ENCODE measurements at regions not wholly inside any gene's neighbourhood (a gene's known extent, or its start where the extent isn't known, plus 50 kb on each side); places are given as distances from the start of the nearest gene placed in this dataset.
"Not testable (repeated sequence)": the region's sequence is repeated elsewhere in the genome, so short reads cannot be mapped to it uniquely, and the experiment has no call there.

DNA sequence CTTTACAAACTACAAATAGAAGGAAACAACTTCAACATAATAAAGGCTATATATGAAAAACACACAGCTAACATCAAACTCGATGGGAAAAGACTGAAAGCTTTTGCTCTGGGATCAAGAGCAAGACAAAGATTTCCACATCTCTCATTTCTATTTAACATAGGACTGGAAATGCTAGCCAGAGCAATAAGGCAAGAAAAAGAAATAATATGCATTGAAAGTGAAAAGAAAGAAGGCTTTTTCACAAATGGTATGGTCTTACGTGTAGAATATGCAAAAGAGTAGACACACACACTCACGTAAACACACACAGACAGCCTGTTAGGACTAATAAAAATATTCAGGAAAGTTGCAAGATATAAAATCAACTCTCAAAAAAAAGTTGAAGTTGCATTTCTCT is 660.5 kb upstream of the PCDH10 start:
- no peak overlapping the region for H3K27ac ChIP-seq
- 72 to 87% (median 80%) methylated on average over 3 of the region's 3 CpGs for WGBS, 5 donors
- DNase-seq: no peak
- no peaks in the 10 kb centered on the region for H3K4me1 ChIP-seq
- peaks cover 6 to 41% (median 31%) of the 10 kb centered on the region in 8 donors for H3K9me3 ChIP-seq
- TF ChIP-seq CTCF (IDR thresholded peaks at IDR 0.05 in 8 of 11, conservative IDR thresholded peaks at IDR 0.05 in 3 of 11) (no peak), POLR2A (IDR thresholded peaks at IDR 0.05) (no peak), POLR2AphosphoS5 (IDR thresholded peaks at IDR 0.05) (no peak)
- H3K36me3 ChIP-seq: no peaks in the 10 kb centered on the region
- H3K27me3 ChIP-seq (replicated peaks in 1 of 7): no peaks in the 10 kb centered on the region
- intact Hi-C loops (cut with DNase I; ENCODE audit: low total_unique reads): no loop called here
- no peak overlapping the region for H3K4me3 ChIP-seq

DNA sequence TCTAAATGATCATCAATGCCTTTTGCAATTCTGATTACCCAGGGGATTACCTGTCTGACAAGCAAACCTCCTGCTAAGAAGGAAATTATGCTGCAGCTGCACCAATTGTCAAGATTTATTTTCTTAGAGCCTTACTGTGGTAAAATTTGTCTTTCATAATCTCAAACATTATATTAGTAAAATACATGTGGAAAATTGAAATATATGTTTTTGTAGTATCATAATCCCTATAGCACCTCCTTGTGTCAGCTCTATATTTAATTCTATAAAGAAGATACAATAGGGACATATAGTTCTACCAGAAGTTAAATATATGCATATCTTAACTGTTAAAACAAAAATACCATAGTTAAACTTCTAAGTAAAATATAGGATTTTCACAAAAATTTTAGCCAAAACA is 655.6 kb upstream of the PCDH10 start:
- no peak overlapping the region for H3K27ac ChIP-seq
- no peaks in the 10 kb centered on the region for H3K4me1 ChIP-seq
- TF ChIP-seq CTCF (IDR thresholded peaks at IDR 0.05 in 8 of 11, conservative IDR thresholded peaks at IDR 0.05 in 3 of 11): no peak
- TF ChIP-seq POLR2AphosphoS5 (IDR thresholded peaks at IDR 0.05): no peak
- no peak for TF ChIP-seq POLR2A (IDR thresholded peaks at IDR 0.05)
- intact Hi-C loops (cut with DNase I; ENCODE audit: low total_unique reads): no loop called here
- no peak for DNase-seq
- peaks cover 3 to 22% (median 14%) of the 10 kb centered on the region in 8 donors for H3K9me3 ChIP-seq
- H3K36me3 ChIP-seq: no peaks in the 10 kb centered on the region
- no peaks in the 10 kb centered on the region for H3K27me3 ChIP-seq (replicated peaks in 1 of 7)
- H3K4me3 ChIP-seq: no peak overlapping the region

DNA sequence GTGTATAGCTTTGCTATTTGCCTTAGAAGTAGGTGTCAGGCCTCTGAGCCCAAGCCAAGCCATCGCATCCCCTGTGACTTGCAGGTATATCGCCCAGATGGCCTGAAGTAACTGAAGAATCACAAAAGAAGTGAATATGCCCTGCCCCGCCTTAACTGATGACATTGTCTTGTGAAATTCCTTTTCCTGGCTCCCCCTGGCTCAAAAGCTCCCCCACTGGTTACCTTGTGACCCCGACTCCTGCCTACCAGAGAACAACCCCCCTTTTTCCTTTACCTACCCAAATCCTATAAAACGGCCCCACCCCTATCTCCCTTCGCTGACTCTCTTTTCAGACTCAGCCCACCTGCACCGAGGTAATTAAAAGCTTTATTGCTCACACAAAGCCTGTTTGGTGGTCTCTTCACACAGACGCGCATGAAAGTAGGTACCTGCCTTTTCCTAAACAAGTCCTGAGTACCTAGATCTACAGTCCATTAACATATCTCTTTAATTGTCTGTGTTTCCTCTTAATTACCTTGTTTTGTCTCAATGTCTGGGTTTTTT is 653.8 kb upstream of the PCDH10 start:
- H3K27me3 ChIP-seq (replicated peaks in 1 of 7); H3K4me3 ChIP-seq; H3K9me3 ChIP-seq; DNase-seq; intact Hi-C loops (cut with DNase I; ENCODE audit: low total_unique reads); H3K4me1 ChIP-seq; H3K27ac ChIP-seq; H3K36me3 ChIP-seq: not testable (repeated sequence)
- WGBS, 5 donors: 79 to 84% (median 82%) methylated on average over 9 of the region's 9 CpGs

DNA sequence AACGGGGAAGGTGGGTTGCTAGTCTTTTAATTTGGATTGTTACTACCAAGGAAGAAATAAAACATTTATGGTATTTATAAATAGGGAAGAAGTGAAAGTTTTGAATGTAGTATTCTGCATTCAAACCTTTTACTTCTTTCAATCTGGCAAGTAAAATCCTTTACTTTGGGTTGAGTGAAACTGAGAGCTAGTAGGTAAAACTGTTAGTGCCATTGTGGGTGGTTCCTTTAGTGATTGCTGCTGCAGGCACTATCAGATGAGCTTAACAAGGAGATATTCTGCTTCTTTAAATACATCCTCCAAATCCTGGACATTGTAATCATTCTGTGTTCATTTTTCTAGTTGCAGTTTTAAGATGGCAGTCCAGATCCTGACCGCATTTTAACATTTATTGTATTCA is 650.9 kb upstream of the PCDH10 start:
- no peaks in the 10 kb centered on the region for H3K4me1 ChIP-seq
- WGBS, 5 donors: 64 to 97% (median 82%) methylated on average over 2 of the region's 2 CpGs
- DNase-seq: no peak
- no peaks in the 10 kb centered on the region for H3K27me3 ChIP-seq (replicated peaks in 1 of 7)
- intact Hi-C loops (cut with DNase I; ENCODE audit: low total_unique reads): no loop called here
- TF ChIP-seq CTCF (IDR thresholded peaks at IDR 0.05 in 8 of 11, conservative IDR thresholded peaks at IDR 0.05 in 3 of 11) (no peak), POLR2AphosphoS5 (IDR thresholded peaks at IDR 0.05) (no peak), POLR2A (IDR thresholded peaks at IDR 0.05) (no peak)
- peaks cover 0 to 7% (median 0%) of the 10 kb centered on the region in 8 donors for H3K9me3 ChIP-seq
- no peak overlapping the region for H3K27ac ChIP-seq
- H3K36me3 ChIP-seq: no peaks in the 10 kb centered on the region
- H3K4me3 ChIP-seq: no peak overlapping the region

GRCh38 chr4:132502096-132502552 is 647.0 kb upstream of the PCDH10 start:
- H3K4me3 ChIP-seq: no peak overlapping the region
- no peaks in the 10 kb centered on the region for H3K36me3 ChIP-seq
- H3K9me3 ChIP-seq: no peaks in the 10 kb centered on the region
- no peak overlapping the region for H3K27ac ChIP-seq
- TF ChIP-seq POLR2AphosphoS5 (IDR thresholded peaks at IDR 0.05) (no peak), CTCF (IDR thresholded peaks at IDR 0.05 in 8 of 11, conservative IDR thresholded peaks at IDR 0.05 in 3 of 11) (no peak), POLR2A (IDR thresholded peaks at IDR 0.05) (no peak)
- no peaks in the 10 kb centered on the region for H3K4me1 ChIP-seq
- intact Hi-C loops (cut with DNase I; ENCODE audit: low total_unique reads): no loop called here
- no peak for DNase-seq
- no peaks in the 10 kb centered on the region for H3K27me3 ChIP-seq (replicated peaks in 1 of 7)

Measured in spleen (tissue), 11 donors.